HG02588 (cell line): ENCODE measurements at regions not wholly inside any gene's neighbourhood (a gene's known extent, or its start where the extent isn't known, plus 50 kb on each side); places are given as distances from the start of the nearest gene placed in this dataset.

Experiments
- ATAC-seq: cut with Tn5 transposase; IDR thresholded peaks from one replicate; pipeline ENCODE4 v1.9.1; 2021; ENCODE audit warnings: mild to moderate bottlenecking, moderate library complexity; ENCODE audit not compliant: unreplicated experiment

DNA sequence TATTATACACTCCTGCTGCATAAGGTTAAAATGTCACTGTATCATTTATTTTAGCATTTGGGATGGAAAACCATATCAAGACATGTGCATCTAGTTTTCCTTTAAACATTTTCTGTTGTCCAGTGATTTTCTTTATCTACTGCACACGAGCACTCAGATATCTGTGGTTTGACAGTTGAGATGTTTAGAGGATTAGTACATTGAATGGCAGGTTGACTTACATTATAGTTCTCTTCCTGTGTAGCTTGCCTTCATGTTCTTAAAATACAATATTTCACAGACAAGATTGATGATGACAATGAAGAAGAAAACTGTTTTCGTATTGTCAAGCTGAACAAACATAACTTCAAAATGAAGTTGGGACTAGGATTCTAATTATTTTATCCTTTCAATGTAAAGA lies 2378.4 kb upstream of the WWC1 start:
- ATAC-seq = no peak

DNA sequence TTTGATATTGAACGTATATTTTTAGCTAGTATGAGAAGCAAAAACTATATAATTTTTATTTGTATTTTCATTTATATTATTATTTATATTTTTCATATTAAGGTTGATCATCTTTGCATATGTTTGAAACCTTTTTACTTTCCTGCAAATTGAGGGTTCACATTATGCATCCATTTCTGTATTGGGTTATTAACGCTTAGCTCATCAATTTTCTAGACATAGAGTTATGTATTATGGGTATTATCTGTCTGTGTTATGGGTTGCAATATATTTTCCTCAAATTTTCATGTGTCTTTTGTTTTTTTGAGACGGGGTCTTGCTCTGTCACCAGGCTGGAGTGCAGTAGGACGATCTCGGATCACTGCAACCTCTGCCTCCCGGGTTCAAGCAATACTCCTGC lies 2377.0 kb upstream of the WWC1 start:
- ATAC-seq = no peak

DNA sequence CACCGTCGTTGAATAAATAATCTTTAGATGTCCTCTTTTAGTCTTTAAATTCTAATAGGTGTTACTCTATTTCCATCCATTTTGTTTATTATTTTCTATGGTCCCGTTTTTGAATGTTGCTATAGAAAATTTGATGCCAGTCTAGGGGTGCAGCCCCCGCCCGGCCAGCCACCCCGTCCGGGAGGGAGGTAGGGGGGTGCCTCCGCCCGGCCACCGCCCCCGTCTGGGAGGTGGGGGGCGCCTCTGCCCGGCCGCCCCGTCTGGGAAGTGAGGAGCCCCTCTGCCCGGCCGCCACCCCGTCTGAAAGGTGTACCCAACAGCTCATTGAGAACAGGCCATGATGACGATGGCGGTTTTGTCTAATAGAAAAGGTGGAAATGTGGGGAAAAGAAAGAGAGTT lies 2372.2 kb upstream of the WWC1 start:
- no peak for ATAC-seq

DNA sequence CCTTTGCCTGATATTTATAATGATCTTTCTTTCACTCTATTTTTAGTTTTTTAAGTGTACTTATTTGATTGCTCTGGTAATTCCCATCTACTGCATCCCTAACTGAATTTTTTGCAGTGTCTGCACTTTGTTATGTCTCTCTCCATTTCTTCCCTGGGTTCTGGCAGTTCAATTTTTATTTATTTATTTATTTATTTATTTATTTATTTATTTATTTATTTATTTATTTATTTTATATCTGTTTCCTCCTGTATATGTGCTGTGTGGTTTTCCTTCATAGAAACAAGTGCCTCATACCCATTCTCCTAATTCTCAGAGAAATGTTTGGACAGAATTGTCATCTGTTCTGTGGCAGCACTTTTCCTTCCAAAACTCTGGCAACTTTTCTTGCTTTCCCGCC lies 2370.8 kb upstream of the WWC1 start:
- ATAC-seq = no peak

DNA sequence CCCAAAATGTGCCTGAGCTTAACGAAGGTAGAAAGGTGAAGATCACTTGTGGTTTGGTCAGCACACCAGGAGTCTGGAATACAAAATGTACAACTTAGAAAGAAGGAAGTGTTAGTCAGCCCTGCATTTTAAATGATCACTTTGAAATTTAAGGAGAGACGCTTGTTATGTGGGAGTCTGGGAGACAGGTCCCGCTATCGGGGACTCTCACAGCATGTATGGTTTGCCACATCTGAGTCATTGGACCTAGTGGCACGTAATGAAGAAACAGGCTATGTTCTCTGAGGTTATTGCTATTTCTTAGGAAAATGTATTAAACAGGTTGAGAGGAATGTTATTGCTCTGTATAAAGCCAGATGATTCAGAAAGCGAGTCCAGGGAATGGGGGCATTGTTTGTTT lies 2362.5 kb upstream of the WWC1 start:
- ATAC-seq = no peak

DNA sequence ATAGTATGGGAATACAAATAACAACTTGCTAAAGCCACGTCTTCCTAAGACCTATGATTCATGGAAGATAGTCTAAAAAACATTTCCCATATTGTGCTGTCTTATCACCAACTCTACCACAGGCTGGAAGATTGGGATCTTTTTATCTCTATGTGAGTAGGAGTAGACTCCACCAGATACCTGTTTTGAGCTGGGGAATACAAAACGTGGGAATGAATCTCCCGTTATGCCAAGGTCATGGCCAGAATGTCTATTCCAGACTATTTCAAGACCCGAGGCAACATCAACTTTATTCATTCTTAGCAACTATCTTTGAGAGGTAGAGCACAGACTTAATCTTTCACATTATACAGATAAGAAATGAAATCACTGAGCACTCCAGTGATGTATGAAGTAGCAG lies 2350.9 kb upstream of the WWC1 start:
- ATAC-seq = no peak

DNA sequence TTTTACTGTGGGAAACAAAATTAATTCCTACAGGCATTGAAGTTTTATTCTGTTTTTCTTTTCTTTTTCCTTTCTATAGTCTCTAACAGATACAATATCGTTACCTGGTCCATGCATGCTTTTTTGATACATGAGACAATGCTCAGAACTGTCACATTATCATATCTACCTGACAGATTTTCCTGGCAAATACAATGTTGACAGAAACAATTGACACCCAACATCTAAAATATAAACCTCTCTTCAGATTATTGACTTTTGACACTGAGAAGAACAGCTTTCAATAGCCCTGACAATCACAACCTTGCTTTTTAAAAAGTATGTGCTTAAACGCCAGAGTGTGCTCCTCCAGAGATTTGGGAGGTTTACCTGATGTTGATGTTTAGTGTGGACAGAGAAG lies 2334.6 kb upstream of the WWC1 start:
- ATAC-seq = no peak

DNA sequence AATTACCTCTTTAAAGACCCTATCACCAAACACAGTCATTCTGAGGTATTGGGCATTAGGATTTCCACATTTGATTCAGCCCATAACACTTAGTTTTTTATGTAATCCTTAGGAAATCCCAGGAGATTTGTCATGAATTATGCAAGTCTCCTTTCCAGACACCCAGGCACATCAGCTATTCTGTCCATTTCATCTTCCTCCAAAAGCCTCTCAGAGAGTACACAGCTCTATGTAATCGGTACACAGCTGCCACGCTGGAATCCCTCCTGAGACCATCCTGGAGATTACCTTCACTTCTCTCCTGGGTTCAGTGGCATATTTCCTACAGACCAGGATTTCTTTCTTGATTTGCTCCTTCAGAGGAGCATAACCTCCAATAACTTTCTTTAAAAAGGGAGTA lies 2309.8 kb upstream of the WWC1 start:
- no peak for ATAC-seq

DNA sequence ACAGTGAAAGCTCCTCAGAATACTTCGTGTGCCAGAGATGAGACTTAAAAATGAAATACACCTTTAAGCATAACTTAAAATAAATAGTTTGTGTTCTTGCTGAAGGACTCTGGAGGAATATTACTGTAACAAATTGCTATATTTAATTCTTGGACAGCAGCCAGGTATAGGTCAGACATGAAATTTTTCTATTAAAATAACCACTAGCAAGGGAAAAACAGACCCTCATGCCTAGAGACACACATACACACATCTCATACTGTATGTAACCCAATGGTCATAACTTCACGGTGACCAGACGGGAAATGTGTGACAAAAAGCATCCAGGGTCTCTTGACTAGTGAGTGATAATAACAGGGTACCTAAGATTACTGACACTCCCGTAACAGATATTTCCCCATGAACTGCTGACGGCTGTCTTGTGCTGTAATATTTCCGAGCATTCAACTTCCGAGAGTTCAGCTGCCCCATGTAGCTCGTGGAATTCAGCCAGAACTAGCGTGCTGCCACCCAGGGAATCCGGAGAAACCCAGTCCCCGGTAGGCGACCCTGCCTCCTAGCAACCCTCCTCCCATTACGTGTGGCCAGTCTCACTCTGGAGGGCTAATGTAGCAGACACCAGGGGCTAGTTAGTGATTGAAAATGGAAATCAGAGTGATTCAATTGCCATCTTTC lies 2295.1 kb upstream of the WWC1 start:
- ATAC-seq = no peak

DNA sequence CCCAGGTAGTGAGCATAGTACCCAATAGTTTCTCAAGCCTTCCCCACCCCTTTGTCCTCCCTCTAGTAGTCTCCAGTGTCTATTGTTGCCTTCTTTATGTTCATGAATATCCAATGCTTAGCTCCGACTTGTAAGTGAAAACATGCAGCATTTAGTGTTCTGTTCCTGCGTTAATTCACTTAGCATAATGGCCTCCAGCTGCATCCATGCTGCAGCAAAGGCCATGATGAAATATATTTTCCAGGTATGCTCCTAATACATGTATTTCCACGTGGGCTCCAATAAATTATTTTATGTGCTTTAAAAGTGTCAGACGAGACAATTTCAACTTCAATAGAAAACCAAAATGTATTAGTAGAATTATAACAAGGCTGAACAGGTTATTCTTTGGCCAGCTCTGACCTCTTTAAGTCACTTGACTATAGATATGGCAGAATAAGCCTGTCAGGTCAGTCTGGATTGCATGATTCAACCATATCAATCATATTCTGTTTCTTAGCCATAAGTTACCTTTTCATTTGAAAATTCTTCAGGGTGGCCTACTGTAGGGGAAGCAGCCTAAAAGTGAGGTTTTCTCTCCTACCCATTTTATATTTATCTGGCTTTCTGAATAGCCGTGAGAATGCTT lies 2291.6 kb upstream of the WWC1 start:
- no peak for ATAC-seq

DNA sequence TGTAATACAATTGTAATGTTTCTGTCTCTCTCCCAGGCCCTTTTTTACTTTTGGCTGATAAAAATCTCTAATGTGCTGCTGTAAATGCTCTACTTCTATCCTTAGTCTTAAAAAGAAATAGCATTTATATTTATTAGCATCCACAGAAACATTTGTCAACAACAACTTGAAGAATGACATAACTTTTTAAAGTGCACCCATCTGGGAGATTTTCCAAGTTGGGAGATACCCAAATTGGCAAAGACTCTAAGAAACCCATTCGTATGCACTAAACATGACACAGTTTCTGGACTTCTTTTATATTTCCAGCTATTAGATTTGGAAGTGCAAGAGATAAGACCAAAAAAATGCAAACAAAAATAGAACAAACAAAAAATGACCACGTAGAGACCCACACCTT lies 2287.4 kb upstream of the WWC1 start:
- no peak for ATAC-seq

DNA sequence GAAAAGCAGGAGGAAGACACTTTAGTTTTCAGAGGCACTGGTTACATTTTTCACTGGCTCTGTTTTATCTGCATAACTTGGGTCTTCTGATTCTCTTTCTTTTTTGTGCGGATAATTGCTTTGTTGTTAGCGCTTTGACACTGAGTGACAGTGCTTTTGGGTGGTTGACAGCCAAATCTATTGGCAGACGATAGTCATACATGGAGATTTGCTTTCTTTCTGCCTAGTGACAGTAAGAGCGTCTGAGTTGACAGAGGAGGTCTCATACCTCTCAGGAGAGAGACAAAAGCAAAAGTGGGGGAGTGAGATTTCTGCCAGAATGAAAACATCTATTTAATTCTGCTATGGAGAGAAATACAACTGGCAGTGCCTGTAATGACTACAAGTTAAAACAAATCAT lies 2278.0 kb upstream of the WWC1 start:
- ATAC-seq = no peak

DNA sequence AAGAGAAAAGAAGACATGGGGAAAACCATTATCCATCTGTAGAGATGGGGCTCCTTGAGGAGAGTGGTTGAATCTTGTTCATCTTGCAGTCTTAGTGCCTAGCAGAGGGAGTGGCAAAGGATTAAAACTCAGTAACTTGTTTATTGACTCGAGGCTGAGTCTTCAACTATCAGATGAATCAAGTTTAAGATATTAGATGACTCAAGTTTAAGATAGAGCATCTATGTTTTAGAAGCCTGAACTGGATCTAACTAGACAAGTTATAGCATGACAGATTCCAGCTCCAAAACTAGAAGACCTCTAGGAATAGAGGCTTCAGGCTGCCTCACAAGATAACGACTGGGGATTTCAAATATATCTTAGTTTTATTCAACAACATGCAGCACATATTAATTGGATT lies 2277.2 kb upstream of the WWC1 start:
- ATAC-seq = no peak

DNA sequence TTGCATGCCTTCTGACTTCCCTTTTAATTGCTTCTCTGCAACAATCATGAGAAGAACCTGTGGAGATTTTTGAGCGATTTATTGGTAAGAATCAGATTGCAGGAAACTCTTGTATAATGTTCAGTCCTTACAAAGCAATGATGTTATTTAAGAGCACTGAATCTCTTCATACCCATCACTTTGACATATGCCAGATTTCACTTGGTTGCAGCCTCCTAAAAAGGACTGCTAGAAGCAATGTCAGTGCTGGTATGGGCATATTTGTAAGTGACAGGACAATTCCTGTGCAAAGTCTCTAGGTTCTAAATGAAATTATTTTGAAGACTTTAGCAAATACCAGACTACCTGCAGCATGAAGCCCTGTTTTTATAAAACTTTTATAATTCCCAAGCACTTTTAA lies 2272.7 kb upstream of the WWC1 start:
- ATAC-seq = no peak

DNA sequence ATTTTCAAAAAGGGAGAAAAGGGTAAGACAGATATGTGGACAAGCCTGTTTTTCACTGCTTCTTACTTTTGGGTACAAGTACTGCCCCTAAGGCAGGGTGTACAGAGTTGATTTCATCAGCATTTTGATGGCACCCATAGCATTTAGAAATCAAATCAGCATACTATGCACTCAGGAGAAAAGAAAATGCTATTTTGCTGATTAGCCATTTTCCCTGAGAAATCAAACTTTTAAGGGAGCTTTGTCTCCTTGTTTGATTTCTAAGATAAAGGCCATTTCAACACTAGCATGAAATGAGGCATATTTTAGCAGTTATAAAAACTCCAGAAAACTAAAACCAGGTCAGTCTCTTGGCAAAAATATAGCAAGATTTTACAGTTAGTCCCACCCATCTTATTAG lies 2269.4 kb upstream of the WWC1 start:
- no peak for ATAC-seq

DNA sequence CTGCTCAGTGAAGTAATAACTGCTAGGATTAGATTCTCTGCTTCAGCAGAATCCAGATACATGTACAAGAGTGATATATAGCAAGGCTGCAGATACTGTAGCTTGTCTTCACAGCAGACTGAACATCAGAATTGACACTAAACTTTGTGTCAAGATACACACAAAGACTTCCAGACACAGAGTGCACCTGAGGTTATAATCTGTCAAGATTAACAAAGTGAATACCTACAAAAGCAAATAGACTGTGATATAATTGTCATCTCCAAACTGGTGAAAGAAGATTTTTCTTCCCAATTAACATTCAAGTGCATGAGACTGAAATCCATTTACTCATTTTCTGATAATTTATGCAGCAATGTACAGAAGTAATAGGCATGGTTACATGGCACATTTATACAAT lies 2266.5 kb upstream of the WWC1 start:
- ATAC-seq = no peak

DNA sequence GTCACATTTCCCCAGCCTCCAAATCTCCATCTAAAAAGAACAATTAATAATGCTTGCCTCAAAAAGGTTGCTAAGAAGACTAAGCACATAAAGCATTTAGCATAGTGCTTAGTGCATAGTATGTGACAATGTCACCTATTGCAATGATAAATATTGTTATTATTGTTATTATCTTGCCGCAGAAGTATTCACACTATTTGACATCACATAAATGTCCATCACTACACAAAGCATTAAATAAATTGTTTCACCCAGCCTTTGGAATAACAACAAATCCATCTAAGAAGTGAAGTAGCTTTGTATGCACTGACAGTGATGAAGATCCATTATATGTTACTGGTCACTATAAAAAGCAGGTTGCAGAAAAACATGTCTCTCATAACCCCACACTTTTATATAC lies 2263.9 kb upstream of the WWC1 start:
- no peak for ATAC-seq

DNA sequence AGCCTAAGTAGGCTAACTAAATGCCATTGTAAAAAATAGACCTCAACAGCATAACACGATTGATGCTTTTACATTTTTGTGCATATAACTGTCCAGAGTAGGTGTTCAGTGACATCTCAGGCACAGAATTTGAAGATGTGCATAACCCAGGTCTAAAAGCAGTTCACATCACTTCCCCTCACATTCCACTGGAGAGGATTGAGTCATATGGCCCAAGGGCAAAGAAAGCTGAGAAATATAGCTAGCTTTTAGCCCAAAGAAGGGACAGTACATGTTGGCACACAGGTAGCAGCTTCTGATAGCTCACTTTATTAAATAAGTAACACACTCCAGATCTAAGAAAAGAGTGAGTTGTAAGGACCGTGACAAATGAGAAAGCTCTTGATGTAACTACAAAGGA lies 2259.5 kb upstream of the WWC1 start:
- no peak for ATAC-seq

DNA sequence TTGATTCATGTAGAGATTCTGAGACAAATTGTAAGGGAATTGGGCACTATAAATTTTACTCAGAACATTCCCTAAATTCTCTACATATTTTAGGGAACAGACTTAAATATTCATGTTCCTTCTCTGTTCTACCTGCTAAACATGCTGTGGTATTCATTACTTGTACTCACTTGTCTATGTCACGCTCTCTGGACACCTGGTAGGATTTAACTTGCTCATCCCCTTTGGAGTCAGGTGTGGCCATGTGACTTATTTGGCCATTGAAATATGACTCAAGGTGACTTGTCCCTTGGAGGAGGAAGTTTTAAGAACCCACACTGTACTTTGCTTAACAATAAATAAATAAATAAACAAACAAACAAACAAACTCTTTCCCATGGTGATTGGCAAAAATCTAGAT lies 2258.8 kb upstream of the WWC1 start:
- no peak for ATAC-seq

DNA sequence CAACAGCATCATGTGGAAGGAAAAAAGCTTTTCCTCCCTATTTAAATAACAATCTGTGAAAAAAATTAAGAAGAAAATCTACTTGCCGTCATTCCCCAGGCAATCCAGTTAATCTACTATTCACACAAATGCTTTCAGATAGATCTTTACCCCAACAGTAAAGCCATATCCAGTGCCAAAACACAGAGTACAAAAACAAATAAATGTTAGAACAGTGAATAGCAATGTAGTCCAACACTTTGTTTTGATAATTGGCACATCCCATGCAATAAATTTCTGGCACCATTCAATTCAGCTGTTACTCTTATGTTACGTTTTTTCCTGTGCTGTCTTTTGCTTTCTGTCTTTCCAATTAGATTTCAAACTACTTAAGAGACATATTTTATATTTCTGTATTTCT lies 2245.5 kb upstream of the WWC1 start:
- no peak for ATAC-seq

DNA sequence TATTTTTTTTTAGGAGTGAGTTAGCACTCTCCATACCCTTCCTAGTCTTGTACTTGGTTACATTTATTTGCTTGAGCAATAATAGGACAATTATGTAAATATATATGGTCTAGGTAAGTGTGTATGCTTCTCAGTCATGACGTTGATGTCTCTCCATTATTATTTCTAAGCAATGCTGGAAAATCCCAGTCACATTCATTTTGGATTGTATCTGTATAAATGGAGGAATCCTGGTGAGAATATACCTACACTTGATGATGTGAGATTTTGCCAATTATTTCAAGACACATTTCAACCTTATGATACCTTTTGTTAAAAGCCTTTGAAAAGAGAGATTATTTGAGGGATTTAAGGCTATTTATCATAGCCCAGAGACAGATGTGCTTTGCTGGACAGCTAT lies 2244.5 kb upstream of the WWC1 start:
- ATAC-seq = no peak

DNA sequence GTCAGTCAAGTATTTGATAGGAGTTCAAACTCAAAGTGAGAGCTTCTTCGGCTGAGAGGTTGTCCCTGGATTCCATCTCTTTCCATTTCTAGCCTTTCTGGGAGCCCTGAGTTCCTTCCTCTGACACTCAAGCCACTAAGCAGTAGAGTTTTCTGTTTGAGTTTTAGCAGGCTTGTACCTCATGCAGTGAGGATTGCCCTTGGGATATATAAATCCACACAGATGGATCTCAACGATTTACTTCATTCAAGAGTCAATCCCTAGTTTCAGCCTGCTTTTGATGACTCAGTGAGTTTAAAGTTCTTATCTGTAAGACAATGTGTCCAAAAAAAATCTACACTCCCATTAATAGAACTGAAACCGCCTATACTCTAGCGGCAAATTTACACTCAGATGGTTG lies 2240.9 kb upstream of the WWC1 start:
- ATAC-seq = no peak

DNA sequence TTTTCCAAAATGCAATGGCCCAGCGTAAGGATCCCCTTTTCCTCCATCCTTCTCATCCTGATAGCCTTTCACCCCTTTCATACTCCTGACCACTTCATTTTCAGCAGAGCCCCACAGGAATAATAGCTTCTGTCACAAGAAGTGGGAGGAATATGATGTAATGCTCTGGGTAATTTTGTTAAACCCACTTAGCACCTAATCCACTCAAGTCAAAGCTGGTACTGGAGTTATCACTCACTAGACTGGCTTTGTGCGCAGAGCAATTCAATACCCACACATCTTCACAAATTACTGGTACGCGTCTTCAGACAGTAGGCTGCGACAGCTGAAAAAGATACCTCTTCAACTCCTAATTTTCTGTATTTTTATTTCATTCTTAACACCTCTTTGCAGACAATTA lies 2232.8 kb upstream of the WWC1 start:
- no peak for ATAC-seq
